ENCODE measurements at regions not wholly inside any gene's neighbourhood (a gene's known extent, or its start where the extent isn't known, plus 50 kb on each side); places are given as distances from the start of the nearest gene placed in this dataset.
"Not testable (repeated sequence)": the region's sequence is repeated elsewhere in the genome, so short reads cannot be mapped to it uniquely, and the experiment has no call there.

DNA sequence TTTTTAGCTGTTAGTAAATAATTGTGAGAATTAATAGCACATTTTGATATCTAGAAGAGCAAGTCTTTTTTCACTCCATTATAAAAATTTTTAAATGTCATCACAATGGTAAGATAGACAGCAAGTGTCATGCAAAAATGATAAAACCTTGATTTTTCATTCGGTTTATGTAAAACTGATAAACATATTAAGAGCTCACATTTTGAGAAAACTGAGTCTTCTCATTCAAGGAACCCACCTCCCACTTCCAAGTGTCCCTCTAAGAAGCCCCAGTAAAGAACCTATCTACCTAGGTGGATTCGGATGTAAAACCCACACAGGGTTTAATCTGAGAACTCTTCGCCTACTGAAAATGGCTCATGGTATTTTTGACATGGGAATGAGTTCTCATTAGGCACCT lies 87.1 kb upstream of the CCDC180 start:
- POLR2A ChIA-PET = interaction anchor here (1.8 kb wide), 1 partner anchor 18 kb away, joined by 7 read pairs; no protein-coding TSS in a partner anchor
- not testable (repeated sequence) for H3K9me3 Mint-ChIP-seq; DNase-seq; H3K4me1 Mint-ChIP-seq (ENCODE audit: low read depth); H3K27ac Mint-ChIP-seq; H3K36me3 Mint-ChIP-seq; H3K4me3 Mint-ChIP-seq
- intact Hi-C loops (cut with micrococcal nuclease) = loop anchor here (2.0 to 5.0 kb wide), 2 partner anchors 18 to 363 kb away; no protein-coding TSS in a partner anchor
- H3K27me3 Mint-ChIP-seq = peaks cover 38% of the 10 kb centered on the region
- CTCF ChIA-PET = interaction anchor here (0.6 to 3.4 kb wide), 2 partner anchors 103 to 365 kb away, joined by 3 to 29 read pairs; partner anchors contain the start of gene ZNF782

DNA sequence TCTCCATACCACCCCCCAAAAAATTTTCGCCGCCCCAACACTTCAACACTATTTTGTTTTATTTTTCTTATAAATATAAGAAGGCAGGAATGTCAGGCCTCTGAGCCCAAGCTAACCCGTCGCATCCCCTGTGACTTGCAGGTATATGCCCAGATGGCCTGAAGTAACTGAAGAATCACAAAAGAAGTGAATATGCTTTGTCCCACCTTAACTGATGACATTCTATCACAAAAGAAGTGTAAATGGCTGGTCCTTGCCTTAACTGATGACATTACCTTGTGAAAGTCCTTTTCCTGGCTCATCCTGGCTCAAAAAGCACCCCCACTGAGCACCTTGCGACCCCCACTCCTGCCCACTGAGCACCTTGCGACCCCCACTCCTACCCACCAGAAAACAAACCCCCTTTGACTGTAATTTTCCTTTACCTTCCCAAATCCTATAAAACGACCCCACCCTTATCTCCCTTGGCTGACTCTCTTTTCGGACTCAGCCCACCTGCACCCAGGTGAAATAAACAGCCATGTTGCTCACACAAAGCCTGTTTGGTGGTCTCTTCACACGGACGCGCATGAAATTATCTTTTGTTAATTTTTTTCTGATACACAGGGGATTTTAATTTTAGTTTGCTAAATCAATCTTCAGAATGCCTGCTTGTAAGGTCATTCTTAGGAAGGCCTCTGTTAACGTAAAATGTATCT lies 87.9 kb upstream of the CCDC180 start:
- H3K9me3 Mint-ChIP-seq; H3K36me3 Mint-ChIP-seq; POLR2A ChIA-PET; H3K27ac Mint-ChIP-seq; DNase-seq; H3K4me3 Mint-ChIP-seq; H3K4me1 Mint-ChIP-seq (ENCODE audit: low read depth): not testable (repeated sequence)
- peaks cover 38% of the 10 kb centered on the region for H3K27me3 Mint-ChIP-seq
- intact Hi-C loops (cut with micrococcal nuclease) = loop anchor here (2.0 to 5.0 kb wide), 2 partner anchors 19 to 362 kb away; no protein-coding TSS in a partner anchor
- CTCF ChIA-PET = interaction anchor here (3.4 kb wide), 1 partner anchor 364 kb away, joined by 29 read pairs; the partner anchor contains the start of gene ZNF782

DNA sequence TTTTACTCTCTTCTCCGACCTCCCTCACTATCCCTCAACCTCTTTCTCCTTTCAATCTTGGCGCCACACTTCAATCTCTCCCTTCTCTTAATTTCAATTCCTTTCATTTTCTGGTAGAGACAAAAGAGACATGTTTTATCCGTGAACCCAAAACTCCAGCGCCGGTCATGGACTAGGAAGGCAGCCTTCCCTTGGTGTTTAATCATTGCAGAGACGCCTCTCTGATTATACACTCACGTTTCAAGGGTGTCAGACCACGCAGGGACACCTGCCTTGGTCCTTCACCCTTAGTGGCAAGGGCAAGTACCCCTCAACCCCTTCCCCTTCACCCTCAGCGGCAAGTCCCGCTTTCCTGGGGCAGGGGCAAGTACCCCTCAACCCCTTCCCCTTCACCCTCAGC lies 92.3 kb upstream of the CCDC180 start:
- DNase-seq; H3K9me3 Mint-ChIP-seq; CTCF ChIA-PET; H3K27ac Mint-ChIP-seq; intact Hi-C loops (cut with micrococcal nuclease); H3K36me3 Mint-ChIP-seq; H3K4me3 Mint-ChIP-seq; H3K4me1 Mint-ChIP-seq (ENCODE audit: low read depth); POLR2A ChIA-PET: not testable (repeated sequence)
- H3K27me3 Mint-ChIP-seq = peaks cover 12% of the 10 kb centered on the region

DNA sequence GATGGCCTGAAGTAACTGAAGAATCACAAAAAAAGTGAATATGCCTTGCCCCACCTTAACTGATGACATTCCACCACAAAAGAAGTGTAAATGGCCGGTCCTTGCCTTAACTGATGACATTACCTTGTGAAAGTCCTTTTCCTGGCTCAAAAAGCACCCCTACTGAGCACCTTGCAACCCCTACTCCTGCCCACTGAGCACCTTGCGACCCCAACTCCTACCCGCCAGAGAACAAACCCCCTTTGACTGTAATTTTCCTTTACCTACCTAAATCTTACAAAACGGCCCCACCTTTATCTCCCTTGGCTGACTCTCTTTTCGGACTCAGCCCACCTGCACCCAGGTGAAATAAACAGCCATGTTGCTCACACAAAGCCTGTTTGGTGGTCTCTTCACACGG lies 92.9 kb upstream of the CCDC180 start:
- H3K27ac Mint-ChIP-seq; H3K9me3 Mint-ChIP-seq; DNase-seq; H3K36me3 Mint-ChIP-seq; H3K4me3 Mint-ChIP-seq; H3K4me1 Mint-ChIP-seq (ENCODE audit: low read depth); intact Hi-C loops (cut with micrococcal nuclease); H3K27me3 Mint-ChIP-seq; CTCF ChIA-PET; POLR2A ChIA-PET: not testable (repeated sequence)

DNA sequence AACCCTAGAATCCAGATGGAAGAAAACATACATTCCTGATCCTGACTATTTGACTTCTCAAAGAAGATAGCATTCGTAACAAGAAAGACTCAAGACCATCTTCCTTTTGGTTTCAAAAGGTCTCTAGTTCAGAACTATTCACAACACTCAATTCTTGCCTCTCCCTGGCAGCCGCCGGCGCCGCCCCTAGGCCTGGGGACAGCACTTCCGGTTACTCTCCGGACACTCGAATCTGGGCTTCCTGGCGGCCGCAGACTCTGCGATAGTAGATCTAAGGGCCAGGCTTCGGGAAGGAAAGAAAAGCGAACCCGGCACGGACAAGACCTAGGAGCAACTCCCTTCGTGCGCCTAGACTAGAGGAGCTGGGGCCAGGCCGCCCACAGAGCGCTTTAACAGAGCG lies 107.8 kb upstream of the CCDC180 start:
- intact Hi-C loops (cut with micrococcal nuclease); DNase-seq; H3K27ac Mint-ChIP-seq; CTCF ChIA-PET; H3K27me3 Mint-ChIP-seq; POLR2A ChIA-PET; H3K4me1 Mint-ChIP-seq (ENCODE audit: low read depth); H3K36me3 Mint-ChIP-seq; H3K4me3 Mint-ChIP-seq: not testable (repeated sequence)
- H3K9me3 Mint-ChIP-seq = peaks cover 21% of the 10 kb centered on the region

DNA sequence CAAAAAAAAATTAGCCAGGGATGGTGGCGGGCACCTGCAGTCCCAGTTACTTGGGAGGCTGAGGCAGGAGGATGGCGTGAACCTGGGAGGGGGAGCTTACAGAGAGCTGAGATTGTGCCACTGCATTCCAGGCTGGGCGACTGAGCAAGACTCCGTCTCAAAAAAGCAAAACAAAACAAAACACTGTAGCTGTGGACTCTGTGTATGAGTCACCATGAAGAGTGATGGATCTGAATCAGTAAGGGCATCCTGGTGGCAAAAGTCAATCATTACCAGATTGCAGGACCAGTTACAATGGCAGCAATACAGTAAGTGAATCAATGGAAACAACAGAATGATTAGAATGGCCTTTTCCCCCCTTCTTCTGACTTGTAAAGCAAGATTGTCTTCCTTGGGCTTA lies 113.7 kb upstream of the CCDC180 start:
- CTCF ChIA-PET; H3K4me3 Mint-ChIP-seq; H3K36me3 Mint-ChIP-seq; H3K9me3 Mint-ChIP-seq; POLR2A ChIA-PET; H3K27me3 Mint-ChIP-seq; H3K27ac Mint-ChIP-seq; DNase-seq; H3K4me1 Mint-ChIP-seq (ENCODE audit: low read depth); intact Hi-C loops (cut with micrococcal nuclease): not testable (repeated sequence)

DNA sequence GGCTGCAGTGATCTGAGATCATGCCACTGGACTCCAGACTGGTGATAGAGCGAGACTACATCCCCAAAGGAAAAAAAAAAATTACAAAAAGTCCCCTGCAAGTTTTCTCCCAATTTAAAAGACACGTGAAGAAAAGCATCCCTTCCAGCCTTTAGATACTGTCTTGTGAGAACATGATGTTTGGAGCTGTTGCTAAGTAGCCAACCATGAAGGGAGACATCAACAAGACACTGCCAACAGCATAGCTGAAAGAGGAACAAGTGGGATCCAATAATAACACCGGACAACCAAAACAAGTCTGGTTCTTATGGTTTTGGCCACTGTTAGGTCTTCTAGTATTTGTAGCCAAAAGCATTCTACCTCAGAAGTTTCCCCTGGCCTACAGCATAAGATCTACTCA lies 118.9 kb upstream of the CCDC180 start:
- ChIA-PET POLR2A (no interaction called here), CTCF (no interaction called here)
- Mint-ChIP-seq H3K9me3 (no peaks in the 10 kb centered on the region), H3K36me3 (no peaks in the 10 kb centered on the region), H3K4me1 (ENCODE audit: low read depth) (no peaks in the 10 kb centered on the region), H3K4me3 (no peak overlapping the region), H3K27ac (no peak overlapping the region), H3K27me3 (no peaks in the 10 kb centered on the region)
- intact Hi-C loops (cut with micrococcal nuclease) = no loop called here
- no peak for DNase-seq

DNA sequence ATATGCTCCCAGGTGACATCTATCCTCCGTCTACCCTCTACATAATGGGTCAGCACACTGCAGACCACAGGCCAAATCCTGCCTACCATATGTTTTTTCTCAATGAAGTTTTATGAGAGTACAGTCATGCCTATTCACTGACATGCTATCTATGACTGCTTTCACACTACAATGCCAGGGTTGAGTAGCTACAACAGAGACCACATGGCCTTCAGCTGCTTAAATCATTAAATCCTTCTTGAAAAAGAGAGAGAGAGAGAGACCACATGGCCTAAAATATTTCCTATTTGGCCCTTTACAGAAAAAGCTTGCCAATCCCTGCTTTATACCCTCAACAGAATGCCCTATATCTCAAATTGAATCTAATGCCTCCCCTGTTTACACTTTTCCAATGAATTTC lies 119.8 kb upstream of the CCDC180 start:
- H3K27me3 Mint-ChIP-seq; H3K4me3 Mint-ChIP-seq; POLR2A ChIA-PET; CTCF ChIA-PET; H3K27ac Mint-ChIP-seq; DNase-seq; H3K4me1 Mint-ChIP-seq (ENCODE audit: low read depth); H3K36me3 Mint-ChIP-seq; H3K9me3 Mint-ChIP-seq; intact Hi-C loops (cut with micrococcal nuclease): not testable (repeated sequence)

DNA sequence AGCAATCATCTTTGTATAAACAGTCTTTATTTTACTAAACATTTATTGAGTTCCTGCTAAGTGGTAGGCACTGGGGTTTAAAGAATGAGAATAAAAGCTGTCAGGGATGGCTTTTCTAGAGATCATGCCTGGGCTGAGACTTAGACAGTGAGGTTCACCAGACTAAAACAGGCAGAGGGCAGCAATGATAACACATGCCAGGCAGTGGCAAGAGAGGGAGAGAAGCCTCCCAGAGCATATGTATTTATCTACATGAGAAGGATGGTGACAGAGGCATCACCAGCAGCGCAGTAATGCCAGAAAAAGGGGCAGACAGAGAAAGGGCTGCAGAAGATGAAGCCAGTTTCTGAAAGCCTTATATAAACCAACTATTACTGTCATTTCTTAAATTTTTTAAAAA lies 121.0 kb upstream of the CCDC180 start:
- ChIA-PET POLR2A (no interaction called here), CTCF (no interaction called here)
- Mint-ChIP-seq H3K36me3 (no peaks in the 10 kb centered on the region), H3K4me3 (no peak overlapping the region), H3K27ac (no peak overlapping the region), H3K4me1 (ENCODE audit: low read depth) (no peaks in the 10 kb centered on the region), H3K9me3 (no peaks in the 10 kb centered on the region), H3K27me3 (no peaks in the 10 kb centered on the region)
- intact Hi-C loops (cut with micrococcal nuclease) = no loop called here
- DNase-seq = no peak

DNA sequence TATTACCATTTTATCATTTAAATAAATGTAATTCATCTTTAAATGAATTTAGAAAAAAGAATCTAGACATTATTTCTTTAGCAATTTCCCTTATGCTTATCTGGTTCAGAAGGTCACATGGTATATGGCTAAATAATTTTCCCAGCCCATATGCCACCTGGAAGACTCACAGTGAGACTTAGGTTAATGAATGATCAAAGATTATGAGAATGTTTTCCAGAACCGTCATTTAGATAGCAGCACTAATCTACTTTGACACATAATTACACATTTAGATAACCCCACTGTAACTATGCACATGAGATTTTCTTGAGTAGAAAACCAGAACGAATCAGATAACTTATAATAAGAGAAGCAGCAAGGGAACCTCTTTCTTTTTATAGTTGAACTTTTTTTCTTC lies 124.9 kb upstream of the CCDC180 start:
- CTCF ChIA-PET; H3K9me3 Mint-ChIP-seq; intact Hi-C loops (cut with micrococcal nuclease); DNase-seq; H3K27ac Mint-ChIP-seq; H3K4me1 Mint-ChIP-seq (ENCODE audit: low read depth); H3K4me3 Mint-ChIP-seq; H3K36me3 Mint-ChIP-seq; POLR2A ChIA-PET; H3K27me3 Mint-ChIP-seq: not testable (repeated sequence)

DNA sequence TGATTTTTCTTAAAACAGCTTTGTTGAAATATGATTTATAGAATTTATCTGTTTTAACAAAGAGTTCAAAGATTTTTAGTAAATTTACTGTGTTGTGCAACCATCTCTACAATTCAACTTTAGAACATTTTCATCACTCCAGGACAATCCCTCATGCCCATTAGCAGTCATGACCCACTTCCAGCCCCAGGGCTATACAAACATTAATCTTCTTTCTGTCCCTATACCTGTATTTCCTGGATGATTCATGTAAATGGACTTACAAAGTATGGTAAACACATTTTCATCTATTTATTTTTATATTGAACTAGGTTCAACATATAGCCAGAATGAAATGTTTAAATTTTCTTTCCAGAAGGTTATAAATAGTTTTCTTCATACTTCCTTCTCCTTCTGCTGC lies 127.8 kb upstream of the CCDC180 start:
- no peak for DNase-seq
- POLR2A ChIA-PET = no interaction called here
- no peaks in the 10 kb centered on the region for H3K27me3 Mint-ChIP-seq
- no peaks in the 10 kb centered on the region for H3K4me1 Mint-ChIP-seq (ENCODE audit: low read depth)
- intact Hi-C loops (cut with micrococcal nuclease) = no loop called here
- no peaks in the 10 kb centered on the region for H3K36me3 Mint-ChIP-seq
- CTCF ChIA-PET = no interaction called here
- H3K9me3 Mint-ChIP-seq = no peaks in the 10 kb centered on the region
- H3K4me3 Mint-ChIP-seq = no peak overlapping the region
- H3K27ac Mint-ChIP-seq = no peak overlapping the region

DNA sequence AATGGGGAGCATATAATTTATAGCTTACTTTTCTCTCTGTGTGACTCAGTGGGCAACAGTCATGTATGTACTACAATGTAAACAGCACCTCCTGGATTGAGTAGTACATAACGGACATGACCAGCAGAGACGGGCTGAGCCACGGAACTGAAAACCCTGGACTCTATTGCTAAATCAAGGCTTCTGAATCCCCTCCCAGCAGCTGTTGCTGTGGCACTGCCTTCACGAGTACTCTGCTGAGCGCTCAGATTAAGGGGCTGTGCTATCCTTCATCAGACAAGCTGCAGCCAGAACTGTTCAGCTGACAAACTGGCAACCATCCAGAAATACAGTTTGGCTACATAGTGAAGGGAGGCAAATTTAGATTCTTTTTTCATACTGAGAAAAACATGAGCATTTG lies 131.3 kb upstream of the CCDC180 start:
- POLR2A ChIA-PET = no interaction called here
- CTCF ChIA-PET = no interaction called here
- peaks cover 2% of the 10 kb centered on the region for H3K36me3 Mint-ChIP-seq
- H3K27ac Mint-ChIP-seq = no peak overlapping the region
- no peaks in the 10 kb centered on the region for H3K4me1 Mint-ChIP-seq (ENCODE audit: low read depth)
- intact Hi-C loops (cut with micrococcal nuclease) = no loop called here
- peaks cover 11% of the 10 kb centered on the region for H3K9me3 Mint-ChIP-seq
- no peaks in the 10 kb centered on the region for H3K27me3 Mint-ChIP-seq
- no peak for DNase-seq
- H3K4me3 Mint-ChIP-seq = no peak overlapping the region

DNA sequence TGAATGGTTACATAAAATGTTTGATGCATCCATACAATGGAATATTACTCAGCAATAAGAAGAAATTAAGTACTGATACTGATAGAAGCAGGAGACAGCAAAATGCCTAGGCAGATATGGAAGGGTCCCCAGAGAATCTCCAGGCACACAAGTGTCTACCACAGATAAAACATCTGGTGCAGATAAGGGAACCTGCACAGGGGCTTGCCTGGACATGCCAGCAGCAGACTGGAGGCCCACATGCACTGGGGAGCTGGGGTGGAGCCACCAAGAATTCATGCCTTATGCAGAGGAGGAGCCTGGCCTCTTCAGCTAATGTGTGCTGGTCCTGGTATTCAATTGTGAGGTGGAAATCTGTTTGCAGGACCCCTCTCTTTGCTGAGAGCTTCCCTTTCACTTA lies 129.2 kb upstream of the CTSV start:
- CTCF ChIA-PET = interaction anchor here (1.6 kb wide), 1 partner anchor 431 kb away, joined by 4 read pairs; no protein-coding TSS in a partner anchor
- H3K36me3 Mint-ChIP-seq; H3K9me3 Mint-ChIP-seq; H3K4me1 Mint-ChIP-seq (ENCODE audit: low read depth); H3K27ac Mint-ChIP-seq; intact Hi-C loops (cut with micrococcal nuclease); H3K27me3 Mint-ChIP-seq; H3K4me3 Mint-ChIP-seq; DNase-seq; POLR2A ChIA-PET: not testable (repeated sequence)
